Mucosa of descending colon (tissue), 3 donors: ENCODE measurements at regions not wholly inside any gene's neighbourhood (a gene's known extent, or its start where the extent isn't known, plus 50 kb on each side); places are given as distances from the start of the nearest gene placed in this dataset.

Experiments
- ATAC-seq: fragments of 200-7000 bp; cut with Tn5 transposase; one replicate; pipeline ENCODE4 v1.9.1; 2020; ENCODE audit warnings: mild to moderate bottlenecking, moderate library complexity
- DNase-seq, 3 donors: peaks; one replicate each; pipeline ENCODE4 v3.0.0-alpha.2; 2020
- H3K36me3 ChIP-seq: fragments of 200-600 bp; one replicate; pipeline ENCODE4 v1.8.0; 2021; ENCODE audit warnings: low read depth, mild to moderate bottlenecking
- H3K4me1 ChIP-seq: fragments of 200-600 bp; one replicate; pipeline ENCODE4 v1.8.0; 2021; ENCODE audit warnings: low read depth, mild to moderate bottlenecking
- H3K4me3 ChIP-seq: fragments of 200-600 bp; one replicate; pipeline ENCODE4 v1.8.0; 2021; ENCODE audit warnings: mild to moderate bottlenecking
- H3K9me3 ChIP-seq: fragments of 200-600 bp; one replicate; pipeline ENCODE4 v1.8.0; 2021; ENCODE audit warnings: mild to moderate bottlenecking
- CTCF ChIP-seq: fragments of 200-600 bp; IDR thresholded peaks from one replicate; pipeline ENCODE4 v1.8.0; 2022; ENCODE audit warnings: antibody characterized with exemption, mild to moderate bottlenecking
- intact Hi-C, 2 donors: fragments of 100-400 bp; cut with DNase I in 1 of 2; cut with micrococcal nuclease in 1 of 2; formaldehyde crosslinking; loops; one replicate each; pipeline versions ENCODE4 v1.11.0 to v1.11.1; 2022; cut with DNase I, micrococcal nuclease
- donor health status: DM: no; HTN: no; CAD: no; lungs with moderate emphysema.
- donor health status: DM: no; HTN: no; CAD: no.
- donor health status: DM: no; HTN: yes; CAD: no.

- Histone ChIP-seq H3K4me3 (no peak overlapping the region), H3K4me1 (peaks cover 9% of the 10 kb centered on the region), H3K36me3 (no peaks in the 10 kb centered on the region), H3K9me3 (no peaks in the 10 kb centered on the region)
- intact Hi-C loops, result no loop called here
- ATAC-seq (no peak), DNase-seq (no peak)
- no peak for TF ChIP-seq CTCF
Measured at GRCh38 chr10:78800535-78801320, 268.0 kb upstream of the ZMIZ1 start.

DNA sequence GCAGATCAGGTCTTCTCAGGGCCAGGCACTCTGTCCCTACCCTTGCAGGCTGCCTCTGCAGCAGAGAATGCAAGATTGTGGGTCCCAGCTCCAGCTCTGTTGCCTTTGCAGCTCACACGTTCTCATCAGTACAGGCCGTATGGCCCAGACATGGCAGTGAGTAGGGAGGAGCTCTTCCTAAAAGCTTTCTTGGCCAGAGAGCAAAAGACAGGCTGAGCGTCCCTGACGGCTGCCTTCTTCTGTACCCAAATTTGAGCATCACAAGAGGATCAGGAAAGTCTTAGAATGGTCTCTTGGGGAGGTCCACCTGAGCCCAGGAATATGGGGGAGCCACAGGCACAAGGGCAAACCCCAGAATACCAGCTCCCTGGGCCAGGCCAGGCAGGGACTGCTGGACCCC lies 266.3 kb upstream of the ZMIZ1 start:
- H3K4me1 ChIP-seq, result peaks cover 9% of the 10 kb centered on the region
- TF ChIP-seq CTCF, result no peak

DNA sequence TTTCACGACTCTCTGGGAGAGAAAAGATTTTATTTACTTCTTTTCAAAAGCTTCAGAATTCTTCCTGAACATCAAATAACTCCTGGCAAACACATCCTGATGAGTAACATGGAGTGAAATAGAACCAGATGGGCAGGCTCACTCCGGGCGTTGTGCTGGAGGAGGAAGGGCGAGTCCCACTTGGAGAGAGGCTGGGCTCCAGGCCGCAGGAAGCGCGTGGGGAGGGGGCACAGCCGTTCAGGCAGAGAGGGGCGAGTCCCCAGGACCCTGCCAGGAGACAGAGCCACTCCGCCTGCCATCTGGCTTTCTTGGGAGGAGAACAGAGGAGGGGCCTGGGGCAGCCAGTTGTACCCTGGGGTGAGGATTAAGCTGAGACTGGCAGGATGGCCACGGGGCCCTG lies 265.9 kb upstream of the ZMIZ1 start:
- no peak overlapping the region for H3K4me3 ChIP-seq
- intact Hi-C loops, result no loop called here
- ATAC-seq, result peak; percentile 34
- no peaks in the 10 kb centered on the region for H3K36me3 ChIP-seq
- no peaks in the 10 kb centered on the region for H3K9me3 ChIP-seq
- H3K4me1 ChIP-seq, result peaks cover 9% of the 10 kb centered on the region
- DNase-seq, result peak; percentile 33 to 66 (median 37)
- TF ChIP-seq CTCF, result no peak

More for the DNA sequence above, 266.3 kb upstream of the ZMIZ1 start:
- intact Hi-C loops, result no loop called here
- ATAC-seq (no peak), DNase-seq (no peak)
- no peaks in the 10 kb centered on the region for H3K36me3 ChIP-seq
- no peaks in the 10 kb centered on the region for H3K9me3 ChIP-seq
- H3K4me3 ChIP-seq, result no peak overlapping the region

GRCh38 chr10:78803710-78804109 lies 265.1 kb upstream of the ZMIZ1 start:
- ATAC-seq (no peak), DNase-seq (no peak)
- H3K4me1 ChIP-seq, result peaks cover 9% of the 10 kb centered on the region
- no peak overlapping the region for H3K4me3 ChIP-seq
- H3K9me3 ChIP-seq, result no peaks in the 10 kb centered on the region
- no peaks in the 10 kb centered on the region for H3K36me3 ChIP-seq
- TF ChIP-seq CTCF, result no peak
- intact Hi-C loops, result no loop called here

DNA sequence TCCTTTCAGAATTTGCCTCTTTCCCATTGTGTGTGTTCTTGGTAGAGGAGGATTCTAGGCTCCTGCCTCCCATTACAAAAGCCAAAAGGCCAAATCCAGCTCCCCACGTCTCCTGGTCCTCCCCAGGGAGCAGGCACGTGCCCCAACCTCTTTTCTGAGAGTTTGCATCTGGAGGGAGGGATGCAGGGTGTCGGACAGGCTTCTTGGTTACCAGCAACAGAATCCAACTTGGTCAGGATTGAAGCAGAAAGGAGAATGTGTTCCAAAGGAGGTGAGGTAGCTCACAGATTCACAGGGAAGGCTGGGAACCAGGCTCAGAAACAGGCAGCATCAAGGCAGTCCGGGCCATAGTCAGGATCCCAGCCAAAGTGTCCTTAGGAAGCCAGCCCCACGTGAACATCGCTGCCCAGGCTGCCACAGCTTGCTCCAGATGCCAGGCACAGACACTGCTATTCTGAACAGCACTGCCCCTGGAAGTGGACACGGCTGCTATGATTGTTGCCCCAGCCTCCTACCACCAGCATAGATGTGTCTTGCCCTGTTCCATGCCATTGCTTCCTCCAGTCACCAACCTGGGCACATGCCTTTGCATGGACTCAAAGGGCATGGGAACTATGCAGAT lies 264.2 kb upstream of the ZMIZ1 start:
- Histone ChIP-seq H3K9me3 (no peaks in the 10 kb centered on the region), H3K36me3 (no peaks in the 10 kb centered on the region), H3K4me3 (no peak overlapping the region), H3K4me1 (peaks cover 9% of the 10 kb centered on the region)
- ATAC-seq (no peak), DNase-seq (no peak)
- TF ChIP-seq CTCF, result no peak
- intact Hi-C loops, result no loop called here
